Transverse colon (tissue), 4 donors: ENCODE measurements at regions not wholly inside any gene's neighbourhood (a gene's known extent, or its start where the extent isn't known, plus 50 kb on each side); places are given as distances from the start of the nearest gene placed in this dataset.

Experiments
- CTCF ChIP-seq, 5 experiments: fragments of 200-600 bp in 3 of 5; fragments of 450-650 bp in 2 of 5; sonication (generic) in 3 of 5; IDR thresholded peaks; 1 replicate in 2 of 5; 2 replicates in 3 of 5; pipeline ENCODE4 v1.5.1; 2016 to 2017; ENCODE audit warnings: antibody characterized with exemption in 5 of 5, inconsistent platforms in 3 of 5, mild to moderate bottlenecking in 2 of 5, moderate library complexity in 1 of 5
- POLR2AphosphoS5 ChIP-seq, 3 donors: sonication (generic); formaldehyde crosslinking; IDR thresholded peaks; one replicate each; pipeline ENCODE4 v1.6.1; 2016; ENCODE audit warnings: antibody characterized with exemption in 3 of 3

GRCh38 chr2:39524756-39525635, 87.9 kb upstream of the MAP4K3 start:
- no peak for TF ChIP-seq POLR2AphosphoS5 (IDR thresholded peaks at IDR 0.05)
- TF ChIP-seq CTCF (IDR thresholded peaks at IDR 0.05), result no peak
